Type B pancreatic cell (in vitro differentiated cells): ENCODE measurements at regions not wholly inside any gene's neighbourhood (a gene's known extent, or its start where the extent isn't known, plus 50 kb on each side); places are given as distances from the start of the nearest gene placed in this dataset.

Source experiments
- DNase-seq: peaks from one replicate; pipeline ENCODE4 v3.0.0; 2021; ENCODE audit warnings: mixed read lengths; ENCODE audit not compliant: unreplicated experiment; ENCODE audit errors: extremely low spot score
- H3K27ac Mint-ChIP-seq: 2 replicates; pipeline ENCODE4 v1.8.0; 2021; ENCODE audit warnings: mild to moderate bottlenecking, mixed read lengths
- H3K27me3 Mint-ChIP-seq: 2 replicates; pipeline ENCODE4 v1.8.0; 2021; ENCODE audit warnings: mixed read lengths
- H3K36me3 Mint-ChIP-seq: 2 replicates; pipeline ENCODE4 v1.8.0; 2021; ENCODE audit warnings: mixed read lengths
- H3K4me1 Mint-ChIP-seq: one replicate; pipeline ENCODE4 v1.8.0; 2021; ENCODE audit warnings: mixed read lengths; ENCODE audit not compliant: unreplicated experiment
- H3K4me3 Mint-ChIP-seq: 2 replicates; pipeline ENCODE4 v1.8.0; 2021; ENCODE audit warnings: mild to moderate bottlenecking, mixed read lengths
- H3K9me3 Mint-ChIP-seq: 2 replicates; pipeline ENCODE4 v1.8.0; 2021; ENCODE audit warnings: mixed read lengths
- TF ChIP-seq, protein P1 (sequence below): fragments of 200-600 bp; sonication (generic); conservative IDR thresholded peaks from 2 replicates; pipeline ENCODE4 v1.5.0; 2021; ENCODE audit warnings: antibody characterized with exemption, mild to moderate bottlenecking

DNA sequence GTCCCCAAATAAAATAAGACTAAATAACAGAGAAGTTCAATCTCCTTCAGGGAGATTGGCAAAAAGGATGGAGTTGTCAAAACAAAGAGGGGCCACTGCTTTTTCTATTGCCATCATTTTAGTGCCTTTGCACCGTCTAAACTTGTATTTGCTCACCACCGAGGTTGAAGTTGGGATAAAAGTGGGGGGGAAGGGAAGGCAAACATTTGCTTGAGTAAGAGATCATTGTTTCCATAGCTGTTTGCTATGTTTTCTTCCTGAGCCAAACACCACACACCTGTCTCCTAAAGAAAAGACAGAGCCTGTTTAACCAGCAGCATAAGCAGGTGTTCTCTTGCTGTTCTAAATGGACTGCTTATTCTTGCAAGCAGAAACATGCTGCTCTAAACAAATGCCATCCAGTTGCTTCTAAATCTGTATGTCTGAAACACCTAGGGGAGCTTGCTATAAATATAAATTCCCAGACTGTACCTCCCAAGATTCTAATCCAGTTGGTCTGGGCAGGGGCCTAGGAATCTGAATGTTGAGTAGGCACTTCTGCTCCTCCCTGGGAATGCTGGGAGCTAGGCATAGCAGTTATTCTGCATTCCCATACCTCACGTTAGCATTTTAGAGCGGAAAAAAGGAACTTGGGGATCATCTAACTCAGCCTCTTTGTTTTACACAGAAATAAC, 179.4 kb upstream of the ARL4C start:
- Mint-ChIP-seq H3K4me1 (peaks cover 25% of the 10 kb centered on the region), H3K27me3 (no peaks in the 10 kb centered on the region), H3K4me3 (no peak overlapping the region), H3K27ac (no peak overlapping the region), H3K36me3 (no peaks in the 10 kb centered on the region), H3K9me3 (peaks cover 9% of the 10 kb centered on the region)
- DNase-seq, result no peak
- TF ChIP-seq, protein P1, sequence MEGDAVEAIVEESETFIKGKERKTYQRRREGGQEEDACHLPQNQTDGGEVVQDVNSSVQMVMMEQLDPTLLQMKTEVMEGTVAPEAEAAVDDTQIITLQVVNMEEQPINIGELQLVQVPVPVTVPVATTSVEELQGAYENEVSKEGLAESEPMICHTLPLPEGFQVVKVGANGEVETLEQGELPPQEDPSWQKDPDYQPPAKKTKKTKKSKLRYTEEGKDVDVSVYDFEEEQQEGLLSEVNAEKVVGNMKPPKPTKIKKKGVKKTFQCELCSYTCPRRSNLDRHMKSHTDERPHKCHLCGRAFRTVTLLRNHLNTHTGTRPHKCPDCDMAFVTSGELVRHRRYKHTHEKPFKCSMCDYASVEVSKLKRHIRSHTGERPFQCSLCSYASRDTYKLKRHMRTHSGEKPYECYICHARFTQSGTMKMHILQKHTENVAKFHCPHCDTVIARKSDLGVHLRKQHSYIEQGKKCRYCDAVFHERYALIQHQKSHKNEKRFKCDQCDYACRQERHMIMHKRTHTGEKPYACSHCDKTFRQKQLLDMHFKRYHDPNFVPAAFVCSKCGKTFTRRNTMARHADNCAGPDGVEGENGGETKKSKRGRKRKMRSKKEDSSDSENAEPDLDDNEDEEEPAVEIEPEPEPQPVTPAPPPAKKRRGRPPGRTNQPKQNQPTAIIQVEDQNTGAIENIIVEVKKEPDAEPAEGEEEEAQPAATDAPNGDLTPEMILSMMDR, result no peak

DNA sequence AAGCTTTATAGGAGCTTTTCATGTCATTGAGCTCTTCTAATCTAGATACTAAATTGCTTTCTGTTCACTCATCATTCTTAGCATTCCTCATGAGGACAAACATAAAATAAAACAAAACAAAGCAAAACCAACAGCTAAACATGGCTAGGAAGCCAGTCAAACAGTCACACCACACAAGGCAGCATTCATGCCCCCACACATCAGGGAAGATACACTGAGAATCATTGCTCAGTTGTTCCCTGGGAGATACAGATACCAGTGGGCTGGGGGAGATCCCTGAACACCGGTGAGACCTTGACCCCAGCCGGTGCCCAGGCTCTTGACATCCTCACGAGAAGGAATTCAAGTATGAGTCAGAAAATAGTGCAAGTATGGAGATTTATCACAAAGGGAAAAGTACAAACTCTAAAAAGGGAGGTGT, 177.9 kb upstream of the ARL4C start:
- Mint-ChIP-seq H3K27ac (no peak overlapping the region), H3K4me1 (peaks cover 36% of the 10 kb centered on the region), H3K4me3 (no peak overlapping the region), H3K9me3 (peaks cover 9% of the 10 kb centered on the region), H3K27me3 (no peaks in the 10 kb centered on the region), H3K36me3 (no peaks in the 10 kb centered on the region)
- TF ChIP-seq, protein P1, result no peak
- no peak for DNase-seq

DNA sequence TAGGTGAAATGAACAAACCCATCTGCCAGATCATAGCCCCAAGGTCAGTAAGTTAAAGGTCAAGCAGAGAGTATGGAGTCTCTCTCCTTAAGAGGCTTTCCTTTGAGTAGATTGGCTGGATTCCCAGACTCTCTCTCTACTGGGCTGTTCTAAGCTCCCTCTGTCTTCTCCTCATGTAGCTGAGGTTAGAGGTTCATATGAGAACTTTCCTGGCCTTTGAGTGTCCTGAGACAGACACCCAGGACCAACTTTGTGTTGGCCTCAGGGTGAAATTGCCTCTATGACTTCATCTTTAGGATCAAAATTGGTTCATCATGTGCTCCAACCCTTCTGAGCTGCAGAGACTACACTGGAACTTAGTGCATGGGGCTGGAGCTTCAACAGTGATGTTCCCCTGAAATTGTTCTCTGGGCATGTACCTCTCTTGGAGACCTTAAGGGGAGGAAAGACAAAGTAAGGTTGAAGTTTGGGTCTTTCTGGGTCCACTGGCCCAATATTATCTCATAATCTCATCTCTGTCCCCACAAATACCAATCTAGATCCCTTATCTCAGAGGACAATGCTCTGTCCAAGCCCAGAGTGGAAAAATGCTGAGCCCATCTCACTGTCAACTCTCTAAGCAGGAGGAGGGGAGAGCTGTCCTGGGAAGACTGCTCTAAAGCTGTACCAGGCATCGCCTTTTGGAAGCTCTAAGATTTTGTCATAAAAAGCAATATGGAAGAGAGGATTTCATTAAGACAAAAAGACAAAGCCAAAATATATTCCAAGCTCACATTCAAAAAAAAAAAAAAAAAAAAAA, 177.3 kb upstream of the ARL4C start:
- H3K4me3 Mint-ChIP-seq, result no peak overlapping the region
- TF ChIP-seq, protein P1, result no peak
- no peak for DNase-seq
- no peaks in the 10 kb centered on the region for H3K36me3 Mint-ChIP-seq
- H3K27me3 Mint-ChIP-seq, result no peaks in the 10 kb centered on the region
- no peak overlapping the region for H3K27ac Mint-ChIP-seq
- H3K9me3 Mint-ChIP-seq, result peaks cover 9% of the 10 kb centered on the region
- H3K4me1 Mint-ChIP-seq, result peaks cover 36% of the 10 kb centered on the region

DNA sequence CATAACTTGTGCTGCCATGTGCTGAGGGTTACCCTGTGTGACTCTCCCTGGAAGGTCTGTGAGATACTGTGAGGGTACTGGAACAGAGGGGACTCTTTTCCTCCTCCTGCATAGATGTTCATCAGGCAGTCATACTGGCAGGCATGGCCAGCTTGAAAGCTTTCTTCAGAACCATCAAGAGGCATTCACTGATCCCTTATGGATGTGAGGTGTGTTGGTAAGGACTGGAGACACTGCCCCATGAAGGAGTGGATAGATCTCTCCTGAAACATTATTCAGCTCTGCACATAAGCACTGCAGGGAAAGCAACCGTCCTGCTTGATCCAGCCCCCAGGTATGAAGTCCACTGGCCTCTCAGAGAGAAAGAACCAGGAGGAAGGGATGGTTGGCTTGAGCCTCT, 176.6 kb upstream of the ARL4C start:
- Mint-ChIP-seq H3K9me3 (peaks cover 9% of the 10 kb centered on the region), H3K4me1 (peaks cover 36% of the 10 kb centered on the region), H3K4me3 (no peak overlapping the region), H3K36me3 (no peaks in the 10 kb centered on the region), H3K27ac (no peak overlapping the region), H3K27me3 (no peaks in the 10 kb centered on the region)
- DNase-seq, result no peak
- TF ChIP-seq, protein P1, result no peak

DNA sequence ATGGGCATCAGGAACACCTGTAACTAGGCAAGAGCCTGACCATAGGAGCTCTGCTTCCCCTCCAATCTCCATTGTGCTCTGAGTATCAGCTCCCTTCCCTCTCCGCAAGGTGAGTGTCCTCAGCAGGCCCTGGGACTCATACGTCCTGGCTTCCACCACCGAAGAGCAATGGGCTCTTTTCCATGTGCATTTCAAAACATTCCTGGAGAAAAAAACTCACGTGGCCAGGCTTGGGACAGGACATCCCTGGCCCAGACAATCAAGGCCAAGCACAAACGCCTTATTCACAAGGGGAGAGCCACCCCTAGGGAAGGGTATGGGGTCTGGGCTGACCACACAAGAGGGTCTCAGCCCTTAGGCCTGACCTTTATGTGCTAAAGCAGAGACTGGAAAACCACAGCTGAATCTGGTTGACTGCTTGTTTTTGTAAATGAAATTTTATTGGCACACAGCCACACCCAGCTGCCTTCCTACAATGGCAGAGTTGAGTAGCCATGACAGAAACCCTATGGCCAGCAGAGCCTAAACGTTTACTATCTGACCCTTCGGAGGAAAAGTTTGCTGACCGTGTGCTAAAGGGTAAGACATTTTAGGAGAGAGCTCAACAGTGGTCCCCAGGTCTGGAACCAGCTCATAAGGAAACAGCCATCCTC, 175.7 kb upstream of the ARL4C start:
- Mint-ChIP-seq H3K4me1 (peaks cover 36% of the 10 kb centered on the region), H3K9me3 (peaks cover 9% of the 10 kb centered on the region), H3K27ac (no peak overlapping the region), H3K27me3 (no peaks in the 10 kb centered on the region), H3K4me3 (no peak overlapping the region), H3K36me3 (no peaks in the 10 kb centered on the region)
- no peak for DNase-seq
- TF ChIP-seq, protein P1, result no peak
